ENCODE measurements at regions not wholly inside any gene's neighbourhood (a gene's known extent, or its start where the extent isn't known, plus 50 kb on each side); places are given as distances from the start of the nearest gene placed in this dataset.

- no peak for DNase-seq
These were observed 339.7 kb upstream of the FLRT2 start for GRCh38 chr14:85190251-85190650.

GRCh38 chr14:85191986-85192385, 338.0 kb upstream of the FLRT2 start:
- DNase-seq = no peak

- no peak for DNase-seq
These were observed 334.0 kb upstream of the FLRT2 start for GRCh38 chr14:85195872-85196477.

- DNase-seq = no peak
These were observed 331.9 kb upstream of the FLRT2 start for GRCh38 chr14:85198001-85198400.

GRCh38 chr14:85205875-85206274, 324.1 kb upstream of the FLRT2 start:
- DNase-seq = no peak

GRCh38 chr14:85214471-85214870, 315.5 kb upstream of the FLRT2 start:
- no peak for DNase-seq

GRCh38 chr14:85217412-85217811, 312.5 kb upstream of the FLRT2 start:
- DNase-seq = no peak

GRCh38 chr14:85218982-85219381, 311.0 kb upstream of the FLRT2 start:
- DNase-seq = no peak

GRCh38 chr14:85221832-85222231, 308.1 kb upstream of the FLRT2 start:
- no peak for DNase-seq

GRCh38 chr14:85222341-85222740, 307.6 kb upstream of the FLRT2 start:
- DNase-seq = no peak

GRCh38 chr14:85223667-85224066, 306.3 kb upstream of the FLRT2 start:
- no peak for DNase-seq

- DNase-seq = no peak
These were observed 305.7 kb upstream of the FLRT2 start for GRCh38 chr14:85224241-85224640.

GRCh38 chr14:85233756-85234155, 296.2 kb upstream of the FLRT2 start:
- no peak for DNase-seq

- DNase-seq = no peak
These were observed 295.6 kb upstream of the FLRT2 start for GRCh38 chr14:85234156-85235025.

GRCh38 chr14:85235868-85236267, 294.1 kb upstream of the FLRT2 start:
- DNase-seq = no peak

GRCh38 chr14:85236296-85236695, 293.6 kb upstream of the FLRT2 start:
- DNase-seq = no peak

- DNase-seq = no peak
These were observed 290.2 kb upstream of the FLRT2 start for GRCh38 chr14:85239791-85240190.

- no peak for DNase-seq
These were observed 288.7 kb upstream of the FLRT2 start for GRCh38 chr14:85241022-85241855.

- DNase-seq = no peak
These were observed 287.3 kb upstream of the FLRT2 start for GRCh38 chr14:85242666-85243065.

GRCh38 chr14:85243321-85243720, 286.6 kb upstream of the FLRT2 start:
- DNase-seq = no peak

GRCh38 chr14:85247071-85247470, 282.9 kb upstream of the FLRT2 start:
- no peak for DNase-seq

- DNase-seq = no peak
These were observed 280.9 kb upstream of the FLRT2 start for GRCh38 chr14:85248881-85249635.
